ENCODE measurements at regions not wholly inside any gene's neighbourhood (a gene's known extent, or its start where the extent isn't known, plus 50 kb on each side); places are given as distances from the start of the nearest gene placed in this dataset.

DNA sequence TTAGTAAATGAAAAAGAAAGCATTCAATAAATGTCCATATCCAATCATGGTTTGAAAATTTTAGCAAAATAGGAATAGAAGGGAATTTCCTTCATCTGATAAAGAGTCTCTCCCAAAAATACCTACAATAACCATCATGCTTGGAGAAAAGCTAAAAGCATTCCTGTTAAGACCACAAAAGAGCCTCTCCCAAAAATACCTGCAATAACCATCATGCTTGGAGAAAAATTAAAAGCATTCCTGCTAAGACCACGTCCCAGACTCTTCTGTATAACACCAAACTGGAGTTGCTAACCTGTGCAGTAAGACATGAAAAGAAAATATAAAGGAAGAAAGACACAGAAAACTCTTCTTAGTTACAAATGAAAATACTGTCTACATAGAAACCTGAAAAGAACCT, 69.4 kb downstream of the LINC01488 start:
- Histone ChIP-seq H3K23ac (ENCODE audit: insufficient read length, low read depth, low read length) (no peak overlapping the region), H3K4ac (ENCODE audit: low read depth, low read length) (no peak overlapping the region), H3K14ac (ENCODE audit: insufficient read depth, low read length) (no peak overlapping the region), H2BK15ac (ENCODE audit: low read depth, low read length) (no peak overlapping the region), H3K79me1 (ENCODE audit: insufficient read depth, low read depth, low read length, poor library complexity, severe bottlenecking) (no peaks in the 10 kb centered on the region), H4K91ac (ENCODE audit: insufficient read length, low read depth, low read length) (no peak overlapping the region), H2BK12ac (ENCODE audit: insufficient read length, low read depth, low read length) (no peak overlapping the region), H2BK20ac (ENCODE audit: low read depth, low read length, poor library complexity, severe bottlenecking) (no peak overlapping the region), H4K20me1 (ENCODE audit: control insufficient read depth, insufficient read depth, insufficient read length) (no peaks in the 10 kb centered on the region), H2BK120ac (ENCODE audit: low read depth, low read length, poor library complexity, severe bottlenecking) (no peak overlapping the region), H3K4me2 (ENCODE audit: insufficient read depth, insufficient read length, low read length) (no peak overlapping the region), H3K56ac (ENCODE audit: insufficient read length, low read depth, low read length) (no peak overlapping the region), H3K79me2 (ENCODE audit: insufficient read depth, low read length) (no peaks in the 10 kb centered on the region), H4K5ac (ENCODE audit: insufficient read length, low read depth, low read length) (no peak overlapping the region), H4K8ac (replicated peaks; ENCODE audit: insufficient read length, low read depth, low read length) (no peak overlapping the region), H3K23me2 (ENCODE audit: insufficient read length, low read depth, low read length, poor library complexity, severe bottlenecking) (no peaks in the 10 kb centered on the region), H3K27ac (ENCODE audit: insufficient read length, low read depth, low read length) (no peak overlapping the region), H3K9ac (ENCODE audit: extremely low read depth, insufficient read length, low read length) (no peak overlapping the region), H3K18ac (ENCODE audit: insufficient read length, low read depth, low read length) (no peak overlapping the region), H2AK5ac (ENCODE audit: insufficient read length, low read length) (no peak overlapping the region), H3T11ph (ENCODE audit: low read length) (no peak overlapping the region), H3K9me3 (ENCODE audit: control insufficient read depth, low read depth, low read length) (no peaks in the 10 kb centered on the region), H2BK5ac (ENCODE audit: insufficient read length, low read length) (no peak overlapping the region), H3K4me1 (ENCODE audit: insufficient read depth, low read length) (no peaks in the 10 kb centered on the region), H2AFZ (ENCODE audit: low read length) (no peak overlapping the region), H3K27me3 (ENCODE audit: insufficient read depth, low read length) (no peaks in the 10 kb centered on the region)
- Mint-ChIP-seq H3K27ac (no peak overlapping the region), H3K4me3 (no peak overlapping the region), H3K4me1 (no peaks in the 10 kb centered on the region), H3K36me3 (ENCODE audit: insufficient read depth in 1 of 3, low read depth in 3 of 3) (peaks cover 7 to 15% (median 8%) of the 10 kb centered on the region in 3 experiments), H3K9me3 (peaks cover 18 to 19% of the 10 kb centered on the region in 2 experiments), H3K27me3 (ENCODE audit: low read depth) (peaks cover 11% of the 10 kb centered on the region)
- TF ChIP-seq, protein P1, sequence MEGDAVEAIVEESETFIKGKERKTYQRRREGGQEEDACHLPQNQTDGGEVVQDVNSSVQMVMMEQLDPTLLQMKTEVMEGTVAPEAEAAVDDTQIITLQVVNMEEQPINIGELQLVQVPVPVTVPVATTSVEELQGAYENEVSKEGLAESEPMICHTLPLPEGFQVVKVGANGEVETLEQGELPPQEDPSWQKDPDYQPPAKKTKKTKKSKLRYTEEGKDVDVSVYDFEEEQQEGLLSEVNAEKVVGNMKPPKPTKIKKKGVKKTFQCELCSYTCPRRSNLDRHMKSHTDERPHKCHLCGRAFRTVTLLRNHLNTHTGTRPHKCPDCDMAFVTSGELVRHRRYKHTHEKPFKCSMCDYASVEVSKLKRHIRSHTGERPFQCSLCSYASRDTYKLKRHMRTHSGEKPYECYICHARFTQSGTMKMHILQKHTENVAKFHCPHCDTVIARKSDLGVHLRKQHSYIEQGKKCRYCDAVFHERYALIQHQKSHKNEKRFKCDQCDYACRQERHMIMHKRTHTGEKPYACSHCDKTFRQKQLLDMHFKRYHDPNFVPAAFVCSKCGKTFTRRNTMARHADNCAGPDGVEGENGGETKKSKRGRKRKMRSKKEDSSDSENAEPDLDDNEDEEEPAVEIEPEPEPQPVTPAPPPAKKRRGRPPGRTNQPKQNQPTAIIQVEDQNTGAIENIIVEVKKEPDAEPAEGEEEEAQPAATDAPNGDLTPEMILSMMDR (conservative IDR thresholded peaks at IDR 0.05) = no peak
- WGBS (ENCODE audit: extremely low coverage, insufficient read length, low lambda C conversion rate) = no CpG with 5 or more reads among the region's 1 CpG
- no peak for DNase-seq

Data from H9 (cell line).